GM03348 (cell line): ENCODE measurements at regions not wholly inside any gene's neighbourhood (a gene's known extent, or its start where the extent isn't known, plus 50 kb on each side); places are given as distances from the start of the nearest gene placed in this dataset.
A peak's percentile ranks its signal among the peaks of the same experiment; 100 is the strongest.

Experiments
- DNase-seq: peaks from one replicate; pipeline ENCODE4 v3.0.0; 2012; ENCODE audit warnings: low spot score

- DNase-seq: no peak
These were observed 420.3 kb upstream of the BOD1L1 start for GRCh38 chr4:14047840-14048239.

- DNase-seq: no peak
These were observed 422.4 kb upstream of the BOD1L1 start for GRCh38 chr4:14049946-14050345.

- no peak for DNase-seq
These were observed 425.8 kb upstream of the BOD1L1 start for GRCh38 chr4:14053291-14053690.

GRCh38 chr4:14054391-14054790 is 426.9 kb upstream of the BOD1L1 start:
- no peak for DNase-seq

GRCh38 chr4:14059006-14059405 is 431.5 kb upstream of the BOD1L1 start:
- peak; percentile 5 for DNase-seq

GRCh38 chr4:14064984-14065383 is 437.5 kb upstream of the BOD1L1 start:
- no peak for DNase-seq

- no peak for DNase-seq
These were observed 437.9 kb upstream of the BOD1L1 start for GRCh38 chr4:14065406-14065805.

GRCh38 chr4:14066979-14067378 is 439.5 kb upstream of the BOD1L1 start:
- DNase-seq: no peak

- DNase-seq: no peak
These were observed 442.4 kb upstream of the BOD1L1 start for GRCh38 chr4:14069886-14070285.

- no peak for DNase-seq
These were observed 442.9 kb upstream of the BOD1L1 start for GRCh38 chr4:14070289-14070880.

GRCh38 chr4:14072506-14072905 is 445.0 kb upstream of the BOD1L1 start:
- DNase-seq: no peak

GRCh38 chr4:14076776-14077175 is 449.3 kb upstream of the BOD1L1 start:
- DNase-seq: no peak

GRCh38 chr4:14078326-14078725 is 450.8 kb upstream of the BOD1L1 start:
- peak; percentile 22 for DNase-seq

- no peak for DNase-seq
These were observed 452.1 kb upstream of the BOD1L1 start for GRCh38 chr4:14079601-14080000.

GRCh38 chr4:14083150-14083549 is 455.6 kb upstream of the BOD1L1 start:
- no peak for DNase-seq

GRCh38 chr4:14084598-14084997 is 457.1 kb upstream of the BOD1L1 start:
- no peak for DNase-seq

- no peak for DNase-seq
These were observed 459.9 kb upstream of the BOD1L1 start for GRCh38 chr4:14087459-14087858.

- DNase-seq: no peak
These were observed 460.4 kb upstream of the BOD1L1 start for GRCh38 chr4:14087921-14088320.

- no peak for DNase-seq
These were observed 464.0 kb upstream of the BOD1L1 start for GRCh38 chr4:14091531-14091930.

- no peak for DNase-seq
These were observed 464.4 kb upstream of the BOD1L1 start for GRCh38 chr4:14091966-14092365.

GRCh38 chr4:14092741-14093140 is 465.2 kb upstream of the BOD1L1 start:
- DNase-seq: no peak

- no peak for DNase-seq
These were observed 468.3 kb upstream of the BOD1L1 start for GRCh38 chr4:14095831-14096230.

- DNase-seq: peak; percentile 47
These were observed 469.0 kb upstream of the BOD1L1 start for GRCh38 chr4:14096396-14096965.

GRCh38 chr4:14100349-14100748 is 472.8 kb upstream of the BOD1L1 start:
- DNase-seq: no peak
